ENCODE measurements at regions not wholly inside any gene's neighbourhood (a gene's known extent, or its start where the extent isn't known, plus 50 kb on each side); places are given as distances from the start of the nearest gene placed in this dataset.

DNA sequence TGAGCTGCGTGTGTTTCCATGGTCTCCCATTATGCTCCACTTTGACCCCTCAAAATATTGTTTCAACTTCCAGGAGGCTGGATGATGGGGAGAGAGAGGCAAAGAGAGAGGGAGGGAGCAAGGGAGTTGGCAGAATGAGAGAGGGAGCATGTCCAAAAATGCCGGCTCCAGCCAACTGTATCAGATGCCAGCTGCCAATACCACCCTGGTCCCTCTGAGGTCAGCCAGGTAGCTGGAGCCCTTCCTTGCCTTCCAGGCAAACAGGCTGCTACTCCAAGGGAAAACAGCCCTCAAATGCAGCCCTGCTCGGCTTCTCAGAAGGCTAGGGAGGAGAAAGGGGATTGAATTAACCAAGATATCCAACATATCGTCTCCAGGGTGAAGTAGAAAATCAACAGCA, 440.0 kb downstream of the TSHZ3 start:
- DNase-seq (ENCODE audit: low read depth in 4 of 4, low spot score in 1 of 4) = no peak

DNA sequence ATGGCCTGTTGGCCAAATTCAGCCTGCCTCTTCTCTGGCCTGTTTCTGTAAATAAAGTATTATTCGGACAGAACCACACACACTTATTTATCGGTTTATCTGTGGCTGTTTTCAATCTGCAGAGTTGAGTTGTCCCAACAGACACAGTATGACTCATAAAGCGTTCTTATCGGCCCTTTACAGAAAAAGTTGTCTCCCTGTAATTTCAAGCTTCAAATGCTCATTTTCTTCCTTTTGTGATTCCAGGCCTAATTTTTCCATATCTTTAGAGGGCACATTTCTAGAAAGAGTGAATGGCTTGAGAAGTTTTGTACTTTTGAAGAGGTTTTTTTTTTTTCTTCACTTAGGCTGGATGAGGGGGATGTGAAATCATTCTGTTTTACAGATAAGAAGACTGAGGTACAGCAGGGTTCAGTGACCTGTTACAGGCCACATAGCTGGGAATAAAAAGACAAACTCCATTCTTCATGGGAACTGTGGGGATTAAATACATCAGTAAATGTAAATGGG, 440.9 kb downstream of the TSHZ3 start:
- no peak for DNase-seq (ENCODE audit: low read depth in 4 of 4, low spot score in 1 of 4)

DNA sequence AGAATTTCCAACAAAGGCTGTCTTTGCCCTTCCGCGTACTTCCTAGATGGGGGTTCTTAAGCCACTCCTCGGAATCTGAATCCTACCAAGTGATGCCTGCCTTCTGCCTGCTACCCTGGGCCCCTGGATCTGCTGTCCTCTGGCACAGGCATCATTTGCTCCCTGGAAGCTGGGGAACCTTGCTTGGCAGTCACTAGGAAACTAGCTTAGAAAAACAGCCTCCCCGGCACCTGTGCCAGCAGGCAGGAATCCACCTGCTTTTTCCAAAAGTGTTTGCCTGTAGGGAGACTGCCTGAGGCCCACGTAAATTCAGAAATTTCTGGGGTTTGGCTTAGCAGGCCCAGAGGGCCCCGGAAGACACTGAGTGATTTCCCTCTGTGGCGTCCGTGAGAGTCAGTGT, 442.4 kb downstream of the TSHZ3 start:
- no peak for DNase-seq (ENCODE audit: low read depth in 4 of 4, low spot score in 1 of 4)

DNA sequence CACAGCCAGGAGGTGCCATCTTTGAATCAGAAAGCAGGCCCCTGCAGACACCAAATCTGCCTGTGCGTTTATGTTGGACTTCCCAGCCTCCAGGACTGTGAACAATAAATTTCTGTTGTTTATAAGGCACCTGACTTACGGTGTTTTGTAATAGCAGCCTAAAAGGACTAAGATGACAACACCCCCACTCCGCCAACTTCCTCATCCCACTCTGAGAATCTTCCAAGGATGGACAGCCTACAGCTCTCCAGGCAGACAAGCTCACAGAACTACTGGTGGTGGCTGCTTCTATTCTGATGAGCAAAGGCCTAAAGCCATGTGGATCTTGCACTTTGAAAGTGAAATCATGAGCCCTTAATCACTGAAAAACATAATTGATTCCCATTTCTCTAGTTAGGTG, 449.2 kb downstream of the TSHZ3 start:
- DNase-seq (ENCODE audit: low read depth in 4 of 4, low spot score in 1 of 4) = no peak

DNA sequence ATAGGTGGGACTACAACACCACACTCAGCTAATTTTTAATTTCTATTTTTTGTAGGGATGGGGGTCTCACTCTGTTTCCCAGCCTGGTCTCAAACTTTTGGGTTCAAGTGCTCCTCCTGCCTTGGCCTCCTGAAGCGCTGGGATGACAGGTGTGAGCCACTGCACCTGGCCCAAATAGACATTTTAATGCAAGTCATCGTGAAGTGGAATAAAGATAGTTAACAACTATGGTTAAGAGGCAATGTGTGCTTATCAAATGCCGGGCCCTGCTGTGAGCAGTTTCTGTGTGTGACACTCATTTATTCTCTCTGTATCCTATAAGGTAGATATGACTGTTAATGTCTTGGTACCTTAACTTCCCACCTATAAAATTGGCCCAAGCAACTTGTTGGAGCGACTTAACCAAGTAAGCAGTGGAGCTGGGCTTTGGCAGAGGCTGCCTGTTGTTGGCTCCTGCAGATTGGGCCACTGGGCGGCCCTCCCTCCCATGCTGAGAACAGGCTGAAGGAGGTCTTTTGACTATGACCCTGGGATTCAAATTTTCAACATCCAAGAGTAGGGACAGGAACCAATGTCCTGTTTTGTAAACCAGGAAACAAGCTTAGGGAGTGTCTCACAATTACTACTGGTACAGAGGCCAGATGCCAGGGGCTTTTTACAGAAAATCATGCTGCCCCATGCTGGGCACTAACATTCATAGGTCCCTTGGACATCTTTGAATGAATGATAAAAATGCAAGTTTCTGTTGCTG, 450.7 kb downstream of the TSHZ3 start:
- DNase-seq (ENCODE audit: low read depth in 4 of 4, low spot score in 1 of 4) = no peak

DNA sequence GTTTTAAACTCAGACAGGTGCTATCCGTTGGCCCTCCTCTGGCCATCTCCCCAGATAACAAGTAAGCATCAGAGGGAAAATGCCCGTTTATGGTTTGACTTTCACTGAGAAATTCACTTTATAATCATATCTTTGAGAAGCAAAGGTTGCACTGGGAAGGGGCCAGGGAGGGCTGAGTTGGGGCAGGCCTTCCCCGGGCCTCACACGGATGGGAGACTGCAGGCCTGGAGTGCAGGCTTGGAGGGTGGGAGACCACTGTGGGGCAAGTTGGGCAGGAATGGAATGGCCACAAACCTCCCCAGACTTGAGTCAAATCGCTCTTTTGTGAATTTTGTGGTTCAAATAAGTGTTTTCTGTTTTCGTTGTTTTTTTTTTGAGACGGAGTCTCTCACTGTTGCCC, 451.7 kb downstream of the TSHZ3 start:
- DNase-seq (ENCODE audit: low read depth in 4 of 4, low spot score in 1 of 4) = no peak

DNA sequence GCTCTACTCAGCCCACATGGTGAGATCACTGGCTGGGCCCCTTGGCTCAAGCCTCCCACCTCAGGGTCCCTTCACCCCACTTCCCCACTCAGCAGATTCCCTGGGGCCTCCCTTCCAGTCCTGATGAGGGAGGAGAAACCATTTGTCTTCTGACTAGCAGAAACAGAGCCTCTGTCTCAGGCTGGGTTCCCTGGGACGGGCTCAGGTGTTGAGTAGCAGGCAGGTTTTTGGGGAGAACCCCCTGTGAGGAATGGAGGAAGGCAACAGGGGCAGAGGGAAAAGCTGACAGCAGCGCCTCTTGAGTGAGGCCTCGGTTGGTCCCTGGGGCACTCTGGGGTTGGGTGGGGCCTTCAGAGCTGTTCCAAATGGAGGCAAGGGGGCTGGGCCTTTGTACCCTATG, 452.2 kb downstream of the TSHZ3 start:
- DNase-seq (ENCODE audit: low read depth in 4 of 4, low spot score in 1 of 4) = no peak

DNA sequence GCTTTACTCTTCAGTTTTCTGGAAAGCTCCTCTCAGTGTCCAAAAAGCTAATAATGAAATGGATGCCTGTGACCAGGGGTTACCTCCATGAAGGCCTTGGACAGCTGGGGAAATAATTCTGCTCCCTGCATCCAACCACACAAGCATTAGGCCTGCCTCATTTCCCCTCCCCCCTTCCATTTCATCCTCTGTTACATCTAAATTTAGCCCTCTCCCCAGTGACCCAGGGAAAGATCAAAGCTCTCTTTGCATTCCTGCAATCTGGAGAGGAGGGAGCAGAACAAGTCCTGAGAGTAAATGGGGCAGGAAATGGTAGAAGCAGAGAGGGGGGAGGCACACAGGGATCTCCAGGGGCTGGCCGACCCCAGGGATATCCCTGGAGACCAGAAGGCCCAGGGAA, 452.7 kb downstream of the TSHZ3 start:
- DNase-seq (ENCODE audit: low read depth in 4 of 4, low spot score in 1 of 4) = no peak

DNA sequence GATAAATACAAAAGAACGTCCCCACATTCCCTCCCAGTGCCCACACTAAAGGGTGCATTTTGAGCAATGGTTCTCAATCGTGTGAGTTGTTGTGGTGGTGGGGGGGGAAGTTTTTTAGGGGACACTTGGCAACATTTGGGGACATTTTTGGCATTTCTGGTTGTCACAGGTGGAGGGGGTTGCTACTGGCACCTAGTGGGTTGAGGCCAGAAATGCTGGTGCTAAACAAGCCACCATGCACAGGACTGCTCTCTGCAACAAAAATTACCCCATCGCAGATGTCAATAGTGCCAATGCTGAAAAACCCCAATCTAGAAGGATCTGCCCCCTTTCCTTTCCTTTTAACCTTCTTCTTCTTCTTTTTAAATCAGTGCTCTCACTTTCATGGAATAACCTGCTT, 453.3 kb downstream of the TSHZ3 start:
- no peak for DNase-seq (ENCODE audit: low read depth in 4 of 4, low spot score in 1 of 4)

DNA sequence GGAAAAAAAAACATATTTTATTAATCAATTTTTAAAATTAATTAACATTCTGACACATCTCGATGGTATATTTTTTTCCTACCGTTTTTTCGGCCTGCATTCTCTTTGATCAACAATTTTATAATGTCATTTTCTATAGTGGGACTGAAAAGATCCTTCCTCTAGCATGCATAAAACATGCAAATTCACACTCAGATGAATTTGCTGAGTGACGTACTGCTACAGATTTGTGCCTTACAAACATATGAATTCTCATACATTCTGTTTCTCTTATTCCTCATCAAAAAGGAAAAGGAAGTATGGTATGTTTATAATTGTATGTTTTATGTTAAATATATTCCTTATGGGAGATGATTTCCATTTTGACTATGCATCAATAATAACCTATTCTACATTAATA, 458.2 kb downstream of the TSHZ3 start:
- no peak for DNase-seq (ENCODE audit: low read depth in 4 of 4, low spot score in 1 of 4)

DNA sequence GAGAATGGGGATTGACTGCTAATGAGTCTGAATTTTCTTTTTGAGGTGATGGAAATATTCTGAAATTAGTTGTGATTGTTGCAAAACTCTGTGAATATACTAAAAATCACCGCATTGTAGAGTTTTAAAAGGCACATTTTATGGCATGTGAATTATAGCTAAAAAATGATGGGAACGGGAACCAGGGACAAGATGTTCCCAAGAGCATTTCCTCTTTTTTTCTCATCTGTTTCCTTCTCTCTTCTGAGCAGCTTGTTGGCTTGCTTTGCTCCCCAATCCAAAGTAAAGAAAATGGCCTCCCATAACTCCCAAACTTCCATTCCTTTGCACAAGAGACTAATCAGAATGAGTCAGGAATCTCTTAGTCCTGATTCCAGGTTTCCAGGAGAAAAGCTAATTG, 459.2 kb downstream of the TSHZ3 start:
- DNase-seq (ENCODE audit: low read depth in 4 of 4, low spot score in 1 of 4) = no peak

DNA sequence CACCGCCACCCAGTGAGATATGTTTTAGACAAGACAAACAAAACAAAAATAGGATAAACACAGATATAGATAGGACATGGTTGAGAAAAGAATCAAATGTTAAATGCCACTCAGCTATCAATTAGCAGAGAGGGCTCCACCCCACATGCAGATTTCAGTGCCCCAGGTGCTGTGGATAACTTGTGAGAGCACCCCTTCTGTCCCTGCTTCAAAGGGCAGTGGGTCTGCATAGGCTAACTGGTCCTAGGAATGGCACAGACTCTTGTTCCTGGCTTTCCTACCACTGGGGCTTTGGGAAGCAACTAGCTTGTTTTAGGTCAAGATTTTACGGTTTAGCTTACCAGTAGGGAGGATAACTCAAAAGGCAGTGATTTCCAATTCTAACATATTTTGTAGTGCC, 460.3 kb downstream of the TSHZ3 start:
- no peak for DNase-seq (ENCODE audit: low read depth in 4 of 4, low spot score in 1 of 4)

DNA sequence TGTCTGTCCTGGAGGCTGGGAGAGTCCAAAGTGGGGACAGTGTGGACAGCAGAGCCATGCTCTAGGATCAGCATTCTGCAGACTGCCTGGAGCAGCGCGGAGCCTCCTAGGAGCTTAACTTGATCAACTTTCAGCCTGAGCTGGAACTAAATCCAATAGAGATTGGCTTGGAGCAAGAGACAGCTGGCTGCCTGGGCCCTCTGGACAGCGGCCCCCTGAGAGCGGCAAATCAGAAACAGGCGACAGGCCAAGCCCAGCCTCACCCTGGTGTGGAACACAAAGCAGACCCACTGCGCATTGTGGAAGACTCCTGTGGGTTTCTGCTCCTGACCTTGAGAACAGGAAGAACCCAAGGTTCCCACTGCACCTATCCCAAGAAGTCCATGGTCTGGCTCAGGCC, 462.2 kb downstream of the TSHZ3 start:
- no peak for DNase-seq (ENCODE audit: low read depth in 4 of 4, low spot score in 1 of 4)

DNA sequence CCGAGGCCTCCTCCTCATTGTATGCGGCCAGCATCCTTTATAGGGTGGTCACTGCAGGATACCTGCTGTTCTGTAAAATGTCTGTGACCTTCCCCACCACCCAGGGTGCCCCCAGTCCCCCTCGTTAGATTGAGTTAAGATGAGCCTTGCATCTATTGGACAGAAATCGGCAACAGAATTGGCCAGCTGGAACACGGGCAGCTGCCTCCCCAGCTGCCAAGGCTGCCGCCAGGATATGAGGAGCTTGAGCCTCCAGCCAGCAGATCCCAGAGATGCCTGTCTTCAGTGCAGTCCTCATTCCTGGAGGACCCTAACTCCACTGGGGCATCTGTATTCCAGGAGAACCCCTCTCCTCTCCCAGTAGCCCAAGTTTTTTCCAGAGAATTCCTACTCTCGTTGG, 463.0 kb downstream of the TSHZ3 start:
- no peak for DNase-seq (ENCODE audit: low read depth in 4 of 4, low spot score in 1 of 4)

DNA sequence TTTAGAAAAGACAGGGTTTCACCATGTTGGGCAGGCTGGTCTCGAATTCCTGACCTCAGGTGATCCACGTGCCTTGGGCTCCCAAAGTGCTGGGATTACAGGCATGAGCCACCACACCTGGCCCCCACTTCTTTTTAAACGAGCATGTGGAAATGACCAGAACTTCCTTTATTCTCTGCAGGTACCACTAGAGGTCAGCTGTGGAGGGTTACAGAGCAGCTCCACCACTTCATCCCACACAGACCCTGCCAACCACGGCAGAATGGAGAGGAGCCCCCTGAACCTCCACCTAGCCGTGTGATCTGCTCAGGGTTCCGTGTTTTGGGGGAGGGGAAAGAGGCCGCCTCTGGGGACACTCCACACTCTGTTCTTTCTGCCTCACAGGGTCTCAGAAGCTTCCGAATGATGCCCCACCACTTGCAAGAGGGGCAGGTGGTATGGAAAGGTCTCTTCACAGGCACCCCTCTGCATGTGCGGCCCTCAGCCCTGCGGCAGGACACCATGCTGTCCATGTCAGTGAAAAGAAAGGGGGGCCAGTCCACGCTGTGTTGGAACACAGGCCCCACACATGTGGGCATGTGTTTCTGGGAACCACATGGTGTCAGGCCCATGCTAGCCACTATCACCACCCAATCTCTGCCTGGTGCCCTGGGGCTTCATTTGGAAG, 465.0 kb downstream of the TSHZ3 start:
- DNase-seq (ENCODE audit: low read depth in 4 of 4, low spot score in 1 of 4) = no peak

DNA sequence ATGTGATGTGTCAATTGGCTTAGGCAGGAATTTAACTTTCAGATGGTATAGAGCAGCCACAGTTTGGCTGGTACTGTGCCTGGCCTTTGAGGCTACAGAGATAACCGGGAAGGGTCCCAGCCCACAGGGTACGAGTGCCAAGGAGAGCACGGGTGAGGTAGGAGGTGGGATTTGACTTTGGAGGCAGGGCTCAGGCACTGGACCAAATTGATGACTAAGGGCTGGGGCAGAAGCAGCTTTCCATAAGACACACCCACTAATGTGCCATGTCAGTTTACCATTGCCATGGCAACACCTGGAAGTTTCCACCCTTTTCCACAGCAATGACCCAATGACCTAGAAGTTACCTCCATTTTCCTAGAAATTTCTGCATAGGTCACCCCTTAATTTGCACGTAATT, 466.2 kb downstream of the TSHZ3 start:
- DNase-seq (ENCODE audit: low read depth in 4 of 4, low spot score in 1 of 4) = no peak

DNA sequence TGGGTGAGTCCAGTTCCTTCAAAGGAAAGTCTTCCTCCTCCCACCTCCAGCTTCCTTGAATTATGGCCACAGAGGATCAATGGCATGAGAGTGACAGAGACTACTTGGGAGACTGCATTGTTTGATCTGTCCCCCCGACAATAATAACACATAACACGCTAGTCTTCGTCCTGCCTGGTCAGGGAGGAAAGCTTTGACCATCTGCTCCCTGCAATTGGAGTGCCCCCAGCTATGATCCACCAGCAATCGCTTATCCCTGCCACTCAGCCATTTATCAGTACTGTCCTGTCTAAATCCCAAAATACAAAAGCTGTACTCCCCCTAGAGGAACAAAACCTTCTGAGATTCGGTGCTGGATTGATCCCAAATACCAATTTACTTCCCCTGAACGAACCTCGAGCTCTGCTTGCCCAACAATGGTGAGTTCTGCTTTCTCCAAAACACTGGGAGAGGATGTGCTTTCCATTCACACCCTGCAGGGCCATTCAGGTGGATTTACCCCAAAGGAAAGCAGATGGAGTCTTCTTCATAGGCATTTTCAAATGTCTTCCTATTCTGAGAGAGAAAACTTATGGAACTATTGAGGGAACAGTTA, 466.7 kb downstream of the TSHZ3 start:
- DNase-seq (ENCODE audit: low read depth in 4 of 4, low spot score in 1 of 4) = no peak

DNA sequence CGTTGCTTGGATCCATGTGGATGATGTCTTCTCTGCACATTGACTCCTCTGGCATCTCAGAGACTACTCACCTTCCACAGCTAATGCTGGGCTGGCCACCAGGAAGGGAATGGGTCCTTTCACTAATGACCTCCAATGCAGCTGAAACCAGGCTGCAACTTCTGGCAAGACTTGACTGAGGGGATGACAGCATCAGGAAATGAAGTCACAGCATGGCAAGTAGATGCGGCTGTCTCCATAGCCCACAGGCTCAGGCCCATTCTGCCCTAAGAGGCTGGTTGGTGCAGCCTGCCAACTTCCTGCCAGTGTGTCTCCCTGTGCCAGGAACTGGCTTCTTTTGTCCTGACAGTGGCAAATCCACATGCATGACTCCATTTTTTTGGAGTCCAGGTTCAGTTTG, 467.3 kb downstream of the TSHZ3 start:
- no peak for DNase-seq (ENCODE audit: low read depth in 4 of 4, low spot score in 1 of 4)

DNA sequence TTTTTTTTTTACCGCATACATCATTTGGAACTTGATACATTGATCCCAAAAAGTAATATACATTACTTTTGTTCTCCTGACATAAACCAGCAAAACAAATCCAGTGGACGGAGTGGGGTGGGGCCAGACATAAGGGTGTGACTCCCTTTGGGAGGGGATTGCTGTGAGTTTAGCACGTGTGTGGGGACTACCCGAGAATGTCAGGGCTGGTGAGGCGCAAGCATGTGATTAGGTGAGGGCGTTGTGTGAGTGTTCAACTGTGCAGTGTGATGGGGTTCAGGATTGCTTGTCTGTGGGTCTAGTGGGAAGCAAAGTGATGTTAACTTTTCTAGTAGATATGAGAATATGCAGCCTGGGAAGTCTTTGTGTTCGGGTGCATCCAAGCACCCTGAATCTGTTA, 468.0 kb downstream of the TSHZ3 start:
- DNase-seq (ENCODE audit: low read depth in 4 of 4, low spot score in 1 of 4) = no peak

DNA sequence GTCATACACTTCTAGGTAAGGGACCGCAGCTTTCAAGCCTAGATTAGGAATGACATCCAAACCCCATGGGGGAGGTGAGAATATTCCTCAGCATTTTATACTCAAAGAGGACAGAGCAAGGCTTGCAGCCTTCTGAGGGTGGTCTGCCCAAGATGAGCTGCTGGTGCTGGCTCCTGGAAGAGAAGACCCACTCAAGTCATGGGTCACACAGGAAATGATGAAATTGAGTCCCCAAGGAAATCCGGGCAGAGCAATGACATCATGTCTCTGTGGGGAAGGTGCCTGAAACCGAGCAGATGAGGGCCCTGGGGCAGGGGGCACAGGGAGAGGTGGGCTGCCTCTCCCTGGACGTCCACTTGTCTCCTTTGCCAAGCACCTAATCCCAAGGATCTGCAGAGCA, 468.7 kb downstream of the TSHZ3 start:
- no peak for DNase-seq (ENCODE audit: low read depth in 4 of 4, low spot score in 1 of 4)

DNA sequence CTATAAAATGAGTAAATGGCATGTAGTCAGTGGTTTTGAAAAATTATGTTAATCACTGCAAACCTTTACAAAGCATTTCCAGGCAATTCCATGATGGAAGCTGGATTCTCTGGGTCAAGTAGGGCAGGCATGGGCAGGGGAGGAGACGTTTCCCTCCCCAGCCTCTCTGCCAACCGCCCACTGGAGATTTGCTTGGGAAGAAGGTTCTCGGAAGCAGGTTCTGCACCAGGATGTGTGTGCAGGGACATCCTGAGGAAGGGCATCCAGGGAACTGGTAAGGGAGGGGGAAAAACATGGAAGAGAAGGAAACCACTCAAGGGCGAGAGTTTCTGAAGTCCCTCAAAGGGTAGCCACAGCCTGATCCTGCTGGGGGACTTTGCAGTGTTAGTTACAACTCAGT, 469.1 kb downstream of the TSHZ3 start:
- DNase-seq (ENCODE audit: low read depth in 4 of 4, low spot score in 1 of 4) = no peak

DNA sequence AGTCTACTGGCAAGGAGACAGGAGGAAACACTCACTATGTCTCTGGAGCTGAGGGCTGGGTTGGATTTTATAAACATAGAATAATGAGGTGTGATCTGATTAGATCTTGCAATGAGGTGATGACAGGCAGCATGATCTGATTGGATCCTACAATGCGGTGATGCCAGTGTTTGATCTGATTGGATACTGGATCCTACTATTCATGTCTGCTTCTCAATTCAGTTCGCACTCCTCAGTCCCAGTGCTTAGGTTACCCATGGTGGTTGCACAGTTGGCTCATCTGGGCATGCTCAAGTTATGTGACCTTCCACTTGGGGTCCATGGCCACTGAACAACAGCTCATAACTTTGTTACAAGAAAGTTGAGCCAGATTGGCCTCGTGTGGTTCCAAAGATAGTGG, 469.5 kb downstream of the TSHZ3 start:
- no peak for DNase-seq (ENCODE audit: low read depth in 4 of 4, low spot score in 1 of 4)

DNA sequence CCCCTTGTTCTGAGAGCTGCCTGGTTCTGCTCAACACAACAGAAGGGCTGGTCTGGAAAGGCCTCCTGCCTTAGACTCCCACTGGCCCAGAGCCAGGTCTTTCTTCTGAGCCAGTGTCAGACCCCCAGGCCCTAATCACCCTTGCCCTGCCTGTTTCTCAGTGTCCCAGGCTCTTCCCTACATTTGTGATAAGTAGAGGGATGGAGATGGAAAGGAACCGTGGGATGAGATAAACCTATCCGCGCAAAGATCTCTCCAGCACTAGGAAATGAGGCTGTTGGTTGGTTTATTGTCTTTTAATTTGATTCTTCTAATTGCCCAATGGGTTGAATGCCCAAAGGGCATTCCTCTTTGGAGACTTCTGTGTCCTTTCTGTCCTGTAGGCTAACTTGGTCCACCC, 470.0 kb downstream of the TSHZ3 start:
- DNase-seq (ENCODE audit: low read depth in 4 of 4, low spot score in 1 of 4) = no peak

Measured in stimulated activated CD4-positive, alpha-beta T cell treated with anti-CD3 and anti-CD28 coated beads, Interleukin-1b, Interleukin-23, amount 100 ng/mL, for 24 hours (primary cell).